ENCODE measurements at regions not wholly inside any gene's neighbourhood (a gene's known extent, or its start where the extent isn't known, plus 50 kb on each side); places are given as distances from the start of the nearest gene placed in this dataset.

DNA sequence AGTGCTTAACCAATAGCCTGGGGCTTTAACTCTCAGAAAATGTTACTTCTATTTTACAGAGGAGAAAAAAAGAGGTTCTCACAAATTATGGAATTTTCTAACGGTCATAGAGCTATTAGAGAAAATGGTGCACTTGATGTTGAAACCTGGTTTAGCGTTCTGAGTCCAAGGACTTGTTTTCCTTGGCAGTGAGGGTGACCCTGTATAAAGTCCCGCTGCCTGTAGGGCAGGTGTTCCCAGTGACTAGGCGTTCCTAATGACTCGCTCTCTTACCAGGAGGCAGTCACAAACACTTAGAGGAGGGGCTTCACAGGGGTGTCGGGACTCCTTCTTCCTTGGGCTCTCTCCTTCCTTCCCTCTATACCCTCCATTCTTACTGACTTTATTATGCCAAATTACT lies 175.8 kb downstream of the ACTR3 start:
- DNase-seq (ENCODE audit: low spot score), result no peak

GRCh38 chr2:114066186-114066747 lies 176.4 kb downstream of the ACTR3 start:
- no peak for DNase-seq (ENCODE audit: low spot score)

- no peak for DNase-seq (ENCODE audit: low spot score)
Measured at GRCh38 chr2:114068438-114068837, 178.5 kb downstream of the ACTR3 start.

DNA sequence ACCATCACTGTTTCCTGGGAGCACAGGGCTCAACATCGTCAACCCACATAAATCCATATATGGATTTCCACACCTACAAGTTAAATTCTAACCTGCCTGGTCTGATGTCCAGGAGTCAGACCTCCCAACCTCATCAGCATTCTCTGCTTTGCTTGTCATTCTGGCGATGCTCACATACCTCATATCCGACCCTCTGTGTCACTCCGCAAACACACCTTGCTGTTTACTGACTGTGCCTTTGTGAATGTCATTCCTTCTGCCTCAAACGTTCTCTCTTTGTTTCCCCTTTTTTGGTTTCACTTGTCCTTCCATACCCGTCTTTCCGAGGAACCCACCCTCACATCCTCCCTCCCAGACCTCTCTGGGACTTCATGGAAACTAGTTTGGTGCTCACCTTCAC lies 187.1 kb downstream of the ACTR3 start:
- no peak for DNase-seq (ENCODE audit: low spot score)

DNA sequence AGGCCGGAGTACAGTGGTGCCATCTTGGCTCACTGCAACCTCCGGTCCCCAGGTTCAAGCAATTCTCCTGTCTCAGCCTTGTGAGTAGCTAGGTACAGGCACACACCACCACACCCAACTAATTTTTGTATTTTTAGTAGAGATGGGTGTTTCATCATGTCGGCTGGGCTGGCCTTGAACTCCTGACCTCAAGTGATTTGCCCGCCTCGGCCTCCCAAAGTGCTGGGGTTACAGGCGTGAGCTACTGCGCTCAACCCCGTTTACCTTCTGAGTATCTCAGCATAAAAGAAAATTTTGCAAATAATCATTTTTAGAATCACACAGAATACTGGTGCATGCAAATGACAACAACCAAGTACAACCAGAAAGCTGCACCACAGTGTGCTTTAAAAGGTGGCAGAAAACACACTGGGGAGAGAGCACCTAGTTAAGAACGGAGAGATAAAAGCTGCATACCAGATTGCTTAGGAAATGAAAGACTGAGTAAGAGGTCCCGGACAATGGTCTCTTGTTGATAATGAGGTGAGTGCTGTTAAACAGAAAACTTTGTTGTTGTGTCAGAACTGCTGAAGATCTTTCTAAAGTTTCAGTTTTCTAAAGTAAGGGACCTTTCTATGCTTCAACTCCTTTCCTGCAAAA lies 189.6 kb downstream of the ACTR3 start:
- DNase-seq (ENCODE audit: low spot score), result no peak

GRCh38 chr2:114082731-114083433 lies 193.0 kb downstream of the ACTR3 start:
- DNase-seq (ENCODE audit: low spot score), result no peak

DNA sequence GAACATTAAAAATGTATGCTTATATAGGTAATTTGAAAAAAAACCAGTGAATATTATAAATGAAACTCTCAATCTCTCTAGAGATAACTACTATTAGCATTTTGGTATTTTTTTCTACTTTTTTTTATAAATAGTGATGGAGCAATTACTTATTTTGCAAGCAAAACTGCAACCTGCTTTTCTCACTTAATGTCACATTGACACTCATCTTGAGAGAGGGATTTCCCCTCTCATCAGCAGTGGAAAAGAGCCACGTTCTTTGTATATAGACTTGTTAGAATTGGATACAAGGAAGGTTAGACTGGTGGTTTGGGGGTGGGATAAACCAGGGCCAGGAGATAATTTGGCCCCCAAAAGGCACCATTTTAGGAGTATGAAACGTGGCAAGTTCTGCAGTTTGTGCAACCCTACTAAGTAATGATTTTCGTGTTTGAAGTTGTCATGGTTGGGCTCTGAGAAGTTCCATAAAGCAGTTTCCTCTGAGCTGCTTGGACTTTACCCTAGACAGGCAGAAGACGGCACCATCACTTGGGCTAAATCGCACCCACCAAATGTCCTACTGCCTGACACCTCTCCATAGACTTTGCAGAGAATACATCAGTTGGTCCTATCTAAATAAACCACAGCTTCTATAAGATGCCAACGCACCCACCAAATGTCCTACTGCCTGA lies 194.0 kb downstream of the ACTR3 start:
- no peak for DNase-seq (ENCODE audit: low spot score)

DNA sequence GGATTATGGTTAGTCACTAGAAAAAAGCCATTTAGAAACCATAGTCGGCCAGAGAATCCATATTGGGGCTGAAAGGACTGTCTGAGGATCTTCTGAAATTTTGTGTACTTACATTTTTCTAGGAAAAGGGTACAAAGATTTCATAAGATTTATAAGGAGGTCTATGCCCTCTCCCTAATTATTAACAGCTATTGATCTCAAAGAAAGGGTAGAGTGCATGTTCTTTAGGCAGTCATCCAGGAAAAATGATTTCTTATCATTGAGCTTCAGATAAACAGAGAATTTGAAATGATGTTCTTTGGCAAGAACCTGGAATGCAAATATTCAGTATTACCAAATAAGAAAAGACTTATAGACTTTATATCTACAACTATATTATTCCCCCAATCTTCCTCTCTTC lies 195.3 kb downstream of the ACTR3 start:
- DNase-seq (ENCODE audit: low spot score), result no peak

DNA sequence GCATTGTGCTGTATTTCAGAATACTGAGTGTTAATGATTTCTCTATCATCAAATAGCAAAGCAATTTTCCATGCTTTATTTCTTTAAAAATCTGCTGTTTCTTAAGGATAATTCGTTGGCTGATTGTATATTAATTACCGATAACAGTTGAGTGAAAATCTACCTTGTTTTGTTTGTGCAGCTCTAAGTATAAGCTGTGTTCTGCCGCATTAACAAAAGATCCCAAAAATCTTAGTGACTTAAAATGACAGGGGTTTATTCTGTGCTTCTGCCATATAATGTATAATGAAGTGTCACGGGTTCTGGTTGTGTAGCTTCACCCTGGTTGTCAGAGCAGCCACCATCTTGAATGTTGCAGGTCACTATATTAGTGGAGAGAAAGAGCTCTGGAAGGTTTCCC lies 196.1 kb downstream of the ACTR3 start:
- DNase-seq (ENCODE audit: low spot score), result no peak

- DNase-seq (ENCODE audit: low spot score), result no peak
Measured at GRCh38 chr2:114089636-114090319, 199.9 kb downstream of the ACTR3 start.

DNA sequence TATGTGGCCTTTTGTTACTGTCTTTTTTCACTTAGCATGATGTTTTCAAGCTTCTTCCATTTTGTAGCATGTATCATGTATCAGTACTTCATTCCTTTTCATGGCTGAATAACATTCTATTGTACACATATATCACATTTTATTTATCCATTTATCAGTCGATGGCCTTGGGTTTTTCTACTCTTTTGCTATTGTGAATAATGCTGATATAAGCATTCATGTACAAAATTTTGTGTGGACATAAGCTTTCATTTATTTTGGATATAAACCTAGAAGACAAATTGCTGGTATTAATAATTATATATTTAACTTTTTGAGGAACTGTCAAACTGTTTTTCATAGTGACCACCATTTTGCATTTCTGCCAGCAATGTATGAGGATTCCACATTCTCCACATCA lies 201.1 kb downstream of the ACTR3 start:
- DNase-seq (ENCODE audit: low spot score), result no peak

- no peak for DNase-seq (ENCODE audit: low spot score)
Measured at GRCh38 chr2:114108249-114108648, 218.4 kb downstream of the ACTR3 start.

GRCh38 chr2:114108824-114109416 lies 219.0 kb downstream of the ACTR3 start:
- DNase-seq (ENCODE audit: low spot score), result no peak

- no peak for DNase-seq (ENCODE audit: low spot score)
Measured at GRCh38 chr2:114111329-114111728, 221.4 kb downstream of the ACTR3 start.

DNA sequence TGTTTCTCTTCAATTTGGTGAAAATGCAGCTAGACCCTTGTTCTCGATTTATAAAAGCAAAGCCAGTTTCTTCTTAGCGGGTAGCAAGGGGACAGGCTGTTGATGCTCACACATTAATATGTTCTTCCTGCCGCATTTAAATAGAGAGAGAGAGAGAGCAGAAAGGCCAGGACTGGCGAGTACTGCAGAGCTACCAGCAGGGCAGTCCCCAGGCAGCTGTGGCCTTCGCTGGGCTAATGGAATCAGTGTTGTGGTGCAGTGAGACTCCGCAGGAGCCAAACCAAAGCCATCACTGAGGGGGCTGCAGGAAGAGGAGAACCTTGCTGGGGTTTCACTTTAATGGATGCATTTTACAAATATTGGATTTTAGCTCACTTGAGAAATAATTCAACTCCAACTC lies 223.6 kb downstream of the ACTR3 start:
- no peak for DNase-seq (ENCODE audit: low spot score)

- no peak for DNase-seq (ENCODE audit: low spot score)
Measured at GRCh38 chr2:114118088-114118487, 228.2 kb downstream of the ACTR3 start.

GRCh38 chr2:114119862-114120261 lies 230.0 kb downstream of the ACTR3 start:
- no peak for DNase-seq (ENCODE audit: low spot score)

- no peak for DNase-seq (ENCODE audit: low spot score)
Measured at GRCh38 chr2:114122930-114123329, 233.0 kb downstream of the ACTR3 start.

- no peak for DNase-seq (ENCODE audit: low spot score)
Measured at GRCh38 chr2:114123925-114124324, 234.0 kb downstream of the ACTR3 start.

DNA sequence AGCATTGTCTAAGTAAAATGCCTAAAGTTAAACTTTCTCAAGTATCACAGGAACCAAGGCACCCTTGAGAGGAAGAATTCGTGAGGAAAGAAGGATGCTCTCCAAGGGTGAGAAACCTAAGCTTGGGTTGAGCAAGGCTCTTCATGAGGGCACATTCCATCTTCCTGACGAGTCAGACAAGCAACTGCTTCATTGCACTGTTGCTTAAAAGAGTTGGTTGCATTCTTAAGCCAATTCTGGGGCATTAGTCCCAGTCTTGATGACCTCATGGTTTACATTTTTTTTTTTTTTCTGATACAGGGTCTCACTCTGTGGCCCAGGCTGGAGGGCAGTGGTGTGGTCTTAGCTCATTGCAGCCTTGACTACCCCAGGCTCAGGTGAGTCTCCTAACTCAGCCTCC lies 237.5 kb downstream of the ACTR3 start:
- no peak for DNase-seq (ENCODE audit: low spot score)

DNA sequence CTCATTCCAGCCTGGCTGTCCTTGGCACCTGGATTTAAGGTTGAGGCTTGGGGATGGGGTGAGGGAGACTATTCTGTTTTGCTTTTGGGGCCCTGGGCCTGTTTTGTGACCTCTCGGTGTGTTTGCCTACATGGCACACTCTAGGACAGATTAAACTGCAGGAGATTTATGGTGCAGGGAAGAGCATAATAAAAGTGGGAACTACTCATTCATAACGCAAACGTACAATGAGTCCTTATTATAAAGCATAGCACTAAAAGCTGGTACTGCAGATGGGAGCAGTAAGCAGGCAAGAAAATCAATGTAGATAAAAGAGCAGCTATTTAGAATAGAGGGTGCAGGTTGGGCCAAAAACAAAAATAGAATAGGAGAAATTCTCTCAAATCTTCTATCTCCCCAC lies 238.4 kb downstream of the ACTR3 start:
- no peak for DNase-seq (ENCODE audit: low spot score)

- DNase-seq (ENCODE audit: low spot score), result no peak
Measured at GRCh38 chr2:114128725-114129124, 238.8 kb downstream of the ACTR3 start.

All from HT-29 (cell line).